GM19397 (cell line): ENCODE measurements at regions not wholly inside any gene's neighbourhood (a gene's known extent, or its start where the extent isn't known, plus 50 kb on each side); places are given as distances from the start of the nearest gene placed in this dataset.

Experiments used
- ATAC-seq: cut with Tn5 transposase; IDR thresholded peaks from one replicate; pipeline ENCODE4 v1.9.1; 2021; ENCODE audit warnings: mild to moderate bottlenecking, moderate library complexity; ENCODE audit not compliant: unreplicated experiment

DNA sequence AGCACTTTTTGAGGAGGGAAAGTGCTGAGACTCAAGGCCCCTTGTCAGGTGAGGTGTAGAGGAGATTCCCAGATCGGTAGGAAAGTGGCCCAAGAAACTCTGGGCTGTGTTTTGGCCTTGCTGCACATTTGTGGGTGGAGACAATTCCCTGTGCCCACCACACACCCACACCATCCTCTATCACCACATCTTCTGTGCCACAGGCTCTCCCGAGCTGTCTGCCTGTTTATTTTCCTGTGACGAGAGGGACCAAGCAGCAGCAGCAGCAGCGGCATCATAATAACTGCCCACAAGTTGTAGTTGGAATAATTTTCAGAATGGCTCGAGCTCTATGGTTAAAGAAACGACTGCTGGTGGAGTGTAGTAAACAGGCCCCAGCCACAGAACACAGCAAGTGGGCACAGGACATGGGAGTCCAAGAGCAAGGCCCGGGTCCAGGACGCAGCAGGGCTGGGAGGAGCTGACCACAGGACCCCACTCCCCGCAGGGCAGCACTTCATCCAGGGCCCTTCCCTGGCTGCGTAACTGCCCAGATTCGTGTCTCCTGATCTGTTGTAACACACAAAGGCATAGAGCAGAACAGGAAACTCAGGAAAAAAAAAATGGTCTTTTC lies 55.6 kb upstream of the BCL2L14 start:
- no peak for ATAC-seq

DNA sequence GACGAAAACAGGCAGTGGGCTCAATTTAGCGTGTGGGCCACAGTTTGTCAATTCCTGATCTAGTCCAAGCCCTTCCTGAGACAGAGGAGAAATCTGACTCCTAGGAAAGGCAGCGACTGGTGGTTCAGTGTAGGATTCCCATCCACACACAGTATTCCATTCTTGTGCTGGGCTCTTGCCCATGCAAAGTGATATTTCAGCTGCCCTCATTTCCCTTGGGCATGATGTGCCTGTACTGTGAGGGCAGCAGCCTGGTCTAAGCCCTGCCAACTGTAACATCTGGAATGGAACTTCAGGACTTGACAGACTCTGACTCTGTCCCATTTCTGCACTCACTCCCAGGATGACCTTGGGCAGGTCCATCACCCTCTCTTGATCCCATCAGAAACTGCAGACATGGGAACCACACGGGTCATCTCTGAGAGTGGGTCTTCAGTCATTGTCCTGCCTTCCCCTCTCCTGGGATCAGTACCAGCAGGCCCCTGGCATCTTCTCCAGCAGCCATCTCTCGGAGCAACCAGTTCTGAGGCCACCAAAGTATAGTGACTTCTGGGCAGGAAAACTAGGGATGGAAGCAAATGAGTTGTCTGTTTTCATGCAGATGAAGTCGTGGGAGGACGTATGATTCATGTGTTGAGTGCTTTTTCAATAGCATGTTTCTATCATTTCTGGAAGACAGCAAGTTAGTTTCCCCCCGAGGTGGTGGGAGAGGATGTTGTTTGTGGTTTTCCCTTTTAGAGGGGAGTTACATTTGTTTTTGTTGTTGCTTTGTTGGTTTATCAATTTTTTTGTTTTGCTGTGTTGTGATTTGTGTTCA lies 54.2 kb upstream of the BCL2L14 start:
- no peak for ATAC-seq

DNA sequence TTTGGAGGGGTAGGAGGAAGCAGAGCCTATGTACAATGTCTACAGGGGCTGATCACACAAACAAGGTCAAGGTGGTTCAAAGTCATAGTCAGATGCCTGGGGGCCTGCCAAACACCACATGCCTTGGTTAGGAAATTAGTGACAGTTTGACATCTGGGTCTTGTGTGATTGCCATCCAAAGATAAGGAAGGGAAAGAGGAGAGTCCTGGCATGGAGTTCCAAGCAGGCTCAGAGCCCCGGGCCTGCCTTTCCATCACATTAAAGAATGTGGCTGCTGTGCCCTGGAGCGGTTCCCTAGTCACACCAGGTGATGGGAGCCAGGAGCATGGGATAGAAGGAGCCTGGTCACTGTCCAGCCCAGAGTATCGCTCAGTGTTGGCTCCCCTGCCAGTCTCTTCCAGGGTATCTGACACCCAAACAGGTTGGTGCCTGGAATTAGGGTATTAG lies 53.6 kb upstream of the BCL2L14 start:
- ATAC-seq: no peak

DNA sequence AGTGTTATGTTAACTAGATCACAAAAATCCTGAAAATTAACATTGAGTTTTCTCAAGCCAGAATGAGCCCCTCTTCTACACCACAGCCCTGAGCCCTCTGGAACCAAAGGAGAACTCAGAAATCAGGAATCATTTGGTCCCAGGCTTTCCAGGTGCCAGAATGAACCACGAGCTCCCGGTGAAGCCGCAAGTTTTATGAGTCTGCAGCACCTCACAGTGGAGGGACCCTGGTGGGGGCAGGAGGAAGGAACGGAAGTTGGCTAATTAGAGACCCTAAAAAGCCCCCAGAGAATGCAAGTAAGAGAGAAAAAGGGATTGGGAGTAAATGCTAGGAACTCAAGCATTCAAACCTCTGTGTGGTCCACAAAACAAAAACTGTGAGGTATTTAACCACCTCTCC lies 52.9 kb upstream of the BCL2L14 start:
- no peak for ATAC-seq

DNA sequence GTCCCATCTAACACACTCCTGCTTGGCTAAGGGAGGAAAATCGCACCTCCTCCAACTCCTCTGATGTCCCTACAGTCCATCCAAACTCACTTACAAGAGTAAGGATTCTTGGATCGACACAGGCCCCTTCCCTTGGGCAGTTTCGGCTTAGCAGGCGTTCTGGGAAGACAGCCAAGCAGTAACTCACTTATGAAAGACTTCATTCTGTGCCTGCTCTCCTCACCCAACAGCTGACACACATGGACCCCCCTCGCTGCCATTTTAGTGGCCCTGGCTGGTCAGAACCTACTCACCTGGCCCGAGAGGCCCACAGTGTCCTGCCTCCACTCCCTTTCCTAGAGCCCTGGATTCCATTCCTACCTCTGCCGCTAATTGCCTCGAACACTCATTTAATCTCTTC lies 52.3 kb upstream of the BCL2L14 start:
- ATAC-seq: no peak

DNA sequence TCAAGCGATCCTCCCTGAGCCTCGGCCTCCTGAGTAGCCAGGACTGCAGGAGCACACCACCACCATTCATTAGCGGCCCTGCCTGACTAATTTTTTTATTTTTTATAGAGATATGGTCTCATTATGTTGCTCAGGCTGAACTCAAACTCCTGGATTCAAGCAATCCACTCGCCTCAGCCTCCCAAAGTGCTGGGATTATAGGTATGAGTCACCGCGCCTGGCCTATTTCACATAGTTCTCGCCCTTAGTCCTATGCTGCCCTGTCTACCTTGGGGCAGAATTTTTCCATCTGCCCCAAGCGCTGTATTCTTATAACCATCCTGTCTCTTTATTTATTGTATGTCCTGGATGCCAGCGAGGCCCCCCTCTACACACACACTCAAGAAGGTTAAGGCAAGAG lies 50.9 kb upstream of the BCL2L14 start:
- no peak for ATAC-seq

DNA sequence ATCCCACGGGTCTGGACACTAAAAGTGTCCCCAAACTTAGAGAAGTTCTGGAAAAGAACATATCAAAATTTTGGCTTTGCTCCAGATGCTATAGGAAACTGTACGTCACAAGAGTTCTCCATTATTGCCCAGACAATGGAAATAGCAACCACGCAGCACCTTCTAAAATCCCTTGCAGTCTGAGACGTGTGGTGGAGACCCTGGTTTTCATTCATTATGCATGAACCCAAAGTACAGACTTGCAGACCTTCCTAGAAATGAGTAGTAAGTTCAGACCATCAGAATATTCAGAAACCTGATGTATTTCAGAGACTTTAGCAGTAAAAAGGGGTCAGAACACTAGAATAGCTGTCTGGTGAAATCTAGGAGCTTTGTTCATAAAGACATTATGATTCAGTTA lies 50.0 kb upstream of the BCL2L14 start:
- ATAC-seq: no peak
